SK-N-SH treated with all-trans-retinoic acid at 6 μM for 48 hours (cell line): ENCODE measurements at regions not wholly inside any gene's neighbourhood (a gene's known extent, or its start where the extent isn't known, plus 50 kb on each side); places are given as distances from the start of the nearest gene placed in this dataset.

ENCODE experiments used
- ATAC-seq: fragments of 200-7000 bp; cut with Tn5 transposase; 3 replicates; pipeline ENCODE4 v1.9.1; 2020; ENCODE audit warnings: mild to moderate bottlenecking, moderate library complexity
- ARNTL ChIP-seq: fragments of 450-650 bp; formaldehyde crosslinking; IDR thresholded peaks from 2 replicates; pipeline ENCODE4 v1.5.0; 2020; ENCODE audit warnings: low read depth, mild to moderate bottlenecking, moderate library complexity, borderline replicate concordance
- BACH2 ChIP-seq: fragments of 250-450 bp; sonication (Bioruptor Pico); IDR thresholded peaks from 2 replicates; pipeline ENCODE4 v1.9.0; 2021; ENCODE audit warnings: mild to moderate bottlenecking, borderline replicate concordance
- CSDC2 ChIP-seq: fragments of 250-450 bp; sonication (Bioruptor Pico); IDR thresholded peaks from 2 replicates; pipeline ENCODE4 v1.5.0; 2020; ENCODE audit warnings: mild to moderate bottlenecking, moderate library complexity
- ESRRG ChIP-seq: fragments of 250-450 bp; sonication (Bioruptor Pico); IDR thresholded peaks from 2 replicates; pipeline ENCODE4 v1.6.1; 2021; ENCODE audit warnings: mild to moderate bottlenecking
- ISL1 ChIP-seq: fragments of 250-450 bp; sonication (Bioruptor Pico); IDR thresholded peaks from 2 replicates; pipeline ENCODE4 v2.1.2; 2022; ENCODE audit warnings: mild to moderate bottlenecking, moderate library complexity
- OSR1 ChIP-seq: fragments of 250-450 bp; sonication (Bioruptor Pico); IDR thresholded peaks from 2 replicates; pipeline ENCODE4 v1.8.0; 2022; ENCODE audit warnings: moderate library complexity, mild to moderate bottlenecking, inconsistent platforms
- PPARA ChIP-seq: fragments of 250-450 bp; sonication (Bioruptor Pico); IDR thresholded peaks from 2 replicates; pipeline ENCODE4 v1.5.0; 2020; ENCODE audit warnings: mild to moderate bottlenecking, borderline replicate concordance
- RARB ChIP-seq: fragments of 250-450 bp; sonication (Bioruptor Pico); IDR thresholded peaks from 2 replicates; pipeline ENCODE4 v1.8.0; 2021; ENCODE audit warnings: mild to moderate bottlenecking, moderate library complexity
- SNAI2 ChIP-seq: fragments of 250-450 bp; sonication (Bioruptor Pico); IDR thresholded peaks from 2 replicates; pipeline ENCODE4 v1.5.0; 2020; ENCODE audit warnings: mild to moderate bottlenecking, moderate library complexity
- TCF4 ChIP-seq: fragments of 250-450 bp; sonication (Bioruptor Pico); IDR thresholded peaks from 2 replicates; pipeline ENCODE4 v1.8.0; 2021; ENCODE audit warnings: mild to moderate bottlenecking, moderate library complexity, borderline replicate concordance
- TOX ChIP-seq: fragments of 250-450 bp; sonication (Bioruptor Pico); IDR thresholded peaks from 2 replicates; pipeline ENCODE4 v1.8.0; 2021; ENCODE audit warnings: mild to moderate bottlenecking, moderate library complexity, borderline replicate concordance
- ZC3H10 ChIP-seq: fragments of 250-450 bp; sonication (Bioruptor Pico); IDR thresholded peaks from 2 replicates; pipeline ENCODE4 v1.5.1; 2021; ENCODE audit warnings: mild to moderate bottlenecking, moderate library complexity
- ZFP3 ChIP-seq: fragments of 250-450 bp; sonication (Bioruptor Pico); IDR thresholded peaks from 2 replicates; pipeline ENCODE4 v1.5.0; 2020; ENCODE audit warnings: mild to moderate bottlenecking, moderate library complexity
- ZFP30 ChIP-seq: fragments of 450-650 bp; formaldehyde crosslinking; IDR thresholded peaks from 2 replicates; pipeline ENCODE4 v1.5.0; 2022; ENCODE audit warnings: mild to moderate bottlenecking, moderate library complexity
- ZNF565 ChIP-seq: fragments of 450-650 bp; formaldehyde crosslinking; conservative IDR thresholded peaks from 2 replicates; pipeline ENCODE4 v1.5.0; 2020; ENCODE audit warnings: low read depth, mild to moderate bottlenecking, moderate library complexity
- ZNF8 ChIP-seq: fragments of 450-650 bp; formaldehyde crosslinking; IDR thresholded peaks from 2 replicates; pipeline ENCODE4 v1.5.0; 2020; ENCODE audit warnings: mild to moderate bottlenecking, moderate library complexity
- TF ChIP-seq, protein P1 (sequence below): fragments of 250-450 bp; sonication (Bioruptor Pico); IDR thresholded peaks from 2 replicates; pipeline ENCODE4 v1.8.0; 2020; ENCODE audit warnings: mild to moderate bottlenecking, moderate library complexity, borderline replicate concordance
- TF ChIP-seq, protein P2 (sequence below): fragments of 250-450 bp; sonication (Bioruptor Pico); IDR thresholded peaks from 2 replicates; pipeline ENCODE4 v1.8.0; 2021; ENCODE audit warnings: low read depth, mild to moderate bottlenecking, moderate library complexity, borderline replicate concordance
- TF ChIP-seq, protein P3 (sequence below): fragments of 250-450 bp; sonication (Bioruptor Pico); IDR thresholded peaks from 2 replicates; pipeline ENCODE4 v1.5.1; 2021; ENCODE audit warnings: mild to moderate bottlenecking, moderate library complexity
- TF ChIP-seq, protein P4 (sequence below): fragments of 250-450 bp; sonication (Bioruptor Pico); IDR thresholded peaks from 2 replicates; pipeline ENCODE4 v1.5.1; 2020; ENCODE audit warnings: low read depth, mild to moderate bottlenecking, moderate library complexity
- TF ChIP-seq, protein P5 (sequence below): fragments of 250-450 bp; sonication (Bioruptor Pico); IDR thresholded peaks from 2 replicates; pipeline ENCODE4 v1.5.0; 2020; ENCODE audit warnings: mild to moderate bottlenecking, moderate library complexity

DNA sequence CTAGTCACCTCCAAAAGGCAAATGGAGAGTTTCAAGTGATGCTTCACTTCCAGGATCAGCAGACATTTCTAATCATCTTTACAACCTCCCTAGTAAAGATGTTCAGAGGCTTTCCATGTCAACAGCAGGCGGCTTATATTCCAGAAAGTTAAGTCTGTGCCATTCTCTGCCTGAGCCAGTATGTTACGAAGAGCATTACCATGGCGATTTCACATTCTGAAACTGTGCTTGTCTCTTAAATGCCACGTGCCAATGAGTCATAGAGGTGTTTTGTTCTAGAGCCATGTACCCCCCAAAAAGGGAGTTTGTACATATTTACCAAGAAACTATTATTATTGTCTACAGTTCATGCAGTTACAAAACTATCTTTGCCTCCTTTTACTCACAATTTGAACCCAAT is 319.5 kb downstream of the FOXA2 start:
- ATAC-seq: no peak
- TF ChIP-seq ARNTL (CRISPR knock-in tag) (no peak), ZC3H10 (CRISPR knock-in tag) (no peak), TCF4 (CRISPR knock-in tag) (no peak), ZFP30 (CRISPR knock-in tag) (no peak), TOX (CRISPR knock-in tag) (no peak), RARB (CRISPR knock-in tag) (no peak), PPARA (CRISPR knock-in tag) (no peak), ISL1 (CRISPR knock-in tag) (no peak), OSR1 (CRISPR knock-in tag) (no peak), ZNF565 (CRISPR knock-in tag) (no peak), ZNF8 (CRISPR knock-in tag) (no peak)
- TF ChIP-seq, protein P1, sequence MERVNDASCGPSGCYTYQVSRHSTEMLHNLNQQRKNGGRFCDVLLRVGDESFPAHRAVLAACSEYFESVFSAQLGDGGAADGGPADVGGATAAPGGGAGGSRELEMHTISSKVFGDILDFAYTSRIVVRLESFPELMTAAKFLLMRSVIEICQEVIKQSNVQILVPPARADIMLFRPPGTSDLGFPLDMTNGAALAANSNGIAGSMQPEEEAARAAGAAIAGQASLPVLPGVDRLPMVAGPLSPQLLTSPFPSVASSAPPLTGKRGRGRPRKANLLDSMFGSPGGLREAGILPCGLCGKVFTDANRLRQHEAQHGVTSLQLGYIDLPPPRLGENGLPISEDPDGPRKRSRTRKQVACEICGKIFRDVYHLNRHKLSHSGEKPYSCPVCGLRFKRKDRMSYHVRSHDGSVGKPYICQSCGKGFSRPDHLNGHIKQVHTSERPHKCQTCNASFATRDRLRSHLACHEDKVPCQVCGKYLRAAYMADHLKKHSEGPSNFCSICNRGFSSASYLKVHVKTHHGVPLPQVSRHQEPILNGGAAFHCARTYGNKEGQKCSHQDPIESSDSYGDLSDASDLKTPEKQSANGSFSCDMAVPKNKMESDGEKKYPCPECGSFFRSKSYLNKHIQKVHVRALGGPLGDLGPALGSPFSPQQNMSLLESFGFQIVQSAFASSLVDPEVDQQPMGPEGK (CRISPR knock-in tag): no peak
- TF ChIP-seq, protein P2, sequence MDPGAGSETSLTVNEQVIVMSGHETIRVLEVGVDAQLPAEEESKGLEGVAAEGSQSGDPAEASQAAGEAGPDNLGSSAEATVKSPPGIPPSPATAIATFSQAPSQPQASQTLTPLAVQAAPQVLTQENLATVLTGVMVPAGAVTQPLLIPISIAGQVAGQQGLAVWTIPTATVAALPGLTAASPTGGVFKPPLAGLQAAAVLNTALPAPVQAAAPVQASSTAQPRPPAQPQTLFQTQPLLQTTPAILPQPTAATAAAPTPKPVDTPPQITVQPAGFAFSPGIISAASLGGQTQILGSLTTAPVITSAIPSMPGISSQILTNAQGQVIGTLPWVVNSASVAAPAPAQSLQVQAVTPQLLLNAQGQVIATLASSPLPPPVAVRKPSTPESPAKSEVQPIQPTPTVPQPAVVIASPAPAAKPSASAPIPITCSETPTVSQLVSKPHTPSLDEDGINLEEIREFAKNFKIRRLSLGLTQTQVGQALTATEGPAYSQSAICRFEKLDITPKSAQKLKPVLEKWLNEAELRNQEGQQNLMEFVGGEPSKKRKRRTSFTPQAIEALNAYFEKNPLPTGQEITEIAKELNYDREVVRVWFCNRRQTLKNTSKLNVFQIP: no peak
- TF ChIP-seq, protein P3, sequence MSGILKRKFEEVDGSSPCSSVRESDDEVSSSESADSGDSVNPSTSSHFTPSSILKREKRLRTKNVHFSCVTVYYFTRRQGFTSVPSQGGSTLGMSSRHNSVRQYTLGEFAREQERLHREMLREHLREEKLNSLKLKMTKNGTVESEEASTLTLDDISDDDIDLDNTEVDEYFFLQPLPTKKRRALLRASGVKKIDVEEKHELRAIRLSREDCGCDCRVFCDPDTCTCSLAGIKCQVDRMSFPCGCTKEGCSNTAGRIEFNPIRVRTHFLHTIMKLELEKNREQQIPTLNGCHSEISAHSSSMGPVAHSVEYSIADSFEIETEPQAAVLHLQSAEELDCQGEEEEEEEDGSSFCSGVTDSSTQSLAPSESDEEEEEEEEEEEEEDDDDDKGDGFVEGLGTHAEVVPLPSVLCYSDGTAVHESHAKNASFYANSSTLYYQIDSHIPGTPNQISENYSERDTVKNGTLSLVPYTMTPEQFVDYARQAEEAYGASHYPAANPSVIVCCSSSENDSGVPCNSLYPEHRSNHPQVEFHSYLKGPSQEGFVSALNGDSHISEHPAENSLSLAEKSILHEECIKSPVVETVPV (CRISPR knock-in tag): no peak
- TF ChIP-seq, all 23 proteins: peak for 0

DNA sequence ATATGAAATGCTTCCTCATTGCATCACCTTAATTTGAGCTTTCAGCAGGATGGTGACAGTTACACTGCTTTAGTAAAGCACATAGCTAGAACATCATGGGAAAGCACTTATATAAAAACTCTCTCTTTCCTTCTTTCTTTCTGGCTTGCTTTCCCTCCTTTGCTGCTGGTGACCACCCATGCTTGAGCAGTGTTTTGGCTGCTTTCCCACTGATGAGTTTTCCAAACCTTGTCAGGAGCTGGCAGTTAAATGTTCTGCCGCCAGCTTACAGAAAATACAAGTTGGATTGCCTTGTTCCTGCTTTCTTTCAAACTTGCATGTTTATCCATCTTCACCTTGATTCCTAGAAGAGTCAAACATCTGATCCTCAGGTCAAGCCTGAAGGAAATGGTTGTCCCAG is 323.9 kb downstream of the FOXA2 start:
- ATAC-seq: no peak
- TF ChIP-seq SNAI2 (CRISPR knock-in tag): no peak
- no peak for TF ChIP-seq ESRRG
- TF ChIP-seq RARB (CRISPR knock-in tag): no peak
- no peak for TF ChIP-seq CSDC2

DNA sequence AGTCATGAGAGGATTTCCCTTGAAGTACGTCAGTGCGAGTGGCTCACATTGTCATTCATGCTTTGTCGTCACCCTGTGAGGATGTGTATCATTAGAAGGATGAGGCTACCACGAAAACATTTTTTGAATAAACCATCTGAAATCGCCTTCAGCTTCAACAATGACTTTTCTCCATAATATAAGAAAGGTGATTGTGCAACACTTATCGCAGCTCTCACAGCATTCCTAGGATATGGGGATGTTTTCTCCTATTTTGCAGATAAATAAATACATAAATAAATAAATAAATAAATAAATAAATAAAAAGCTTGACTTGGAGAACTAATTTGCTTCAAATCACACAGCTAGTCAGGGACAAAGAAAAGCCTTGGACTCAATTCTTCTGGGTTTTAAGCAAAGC is 326.5 kb downstream of the FOXA2 start:
- TF ChIP-seq PPARA (CRISPR knock-in tag) (no peak), BACH2 (CRISPR knock-in tag) (no peak), ZNF565 (CRISPR knock-in tag) (no peak)
- TF ChIP-seq, protein P2: no peak
- TF ChIP-seq, protein P4, sequence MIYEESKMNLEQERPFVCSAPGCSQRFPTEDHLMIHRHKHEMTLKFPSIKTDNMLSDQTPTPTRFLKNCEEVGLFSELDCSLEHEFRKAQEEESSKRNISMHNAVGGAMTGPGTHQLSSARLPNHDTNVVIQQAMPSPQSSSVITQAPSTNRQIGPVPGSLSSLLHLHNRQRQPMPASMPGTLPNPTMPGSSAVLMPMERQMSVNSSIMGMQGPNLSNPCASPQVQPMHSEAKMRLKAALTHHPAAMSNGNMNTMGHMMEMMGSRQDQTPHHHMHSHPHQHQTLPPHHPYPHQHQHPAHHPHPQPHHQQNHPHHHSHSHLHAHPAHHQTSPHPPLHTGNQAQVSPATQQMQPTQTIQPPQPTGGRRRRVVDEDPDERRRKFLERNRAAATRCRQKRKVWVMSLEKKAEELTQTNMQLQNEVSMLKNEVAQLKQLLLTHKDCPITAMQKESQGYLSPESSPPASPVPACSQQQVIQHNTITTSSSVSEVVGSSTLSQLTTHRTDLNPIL (CRISPR knock-in tag): no peak
- no peak for ATAC-seq

DNA sequence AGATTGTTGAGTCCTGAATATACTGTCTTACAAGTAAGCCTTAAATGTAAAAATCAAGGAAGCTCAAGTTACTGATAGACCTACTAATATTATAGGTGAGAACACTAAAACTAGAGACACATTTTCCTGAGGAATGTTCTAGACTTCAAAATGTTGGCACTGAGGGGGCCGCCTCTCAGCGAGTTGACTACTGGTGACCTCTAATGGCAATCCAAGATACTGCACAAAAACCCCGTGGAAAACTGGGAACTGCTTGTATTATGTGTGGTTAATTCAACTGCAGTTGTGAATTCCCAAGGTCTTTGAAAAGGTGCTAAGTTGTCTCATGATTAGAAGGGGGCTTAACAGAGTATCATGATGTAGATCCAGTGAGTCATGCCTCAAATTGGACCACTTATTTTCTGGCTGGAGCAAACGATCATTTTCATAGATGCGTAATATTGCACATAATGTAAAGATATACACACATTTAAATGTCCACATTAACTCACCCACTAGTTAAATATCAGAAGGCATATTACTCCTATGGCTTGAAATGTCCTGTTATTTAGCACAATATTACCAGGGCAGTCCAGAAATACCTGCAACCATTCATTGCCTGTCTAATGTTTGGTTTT is 336.2 kb downstream of the FOXA2 start:
- ATAC-seq: peak; percentile 33; the same call in 1 of the 3 replicates
- no peak for TF ChIP-seq CSDC2
- TF ChIP-seq BACH2 (CRISPR knock-in tag): no peak
- TF ChIP-seq, protein P4 (CRISPR knock-in tag): no peak
- TF ChIP-seq ISL1 (CRISPR knock-in tag): no peak
- TF ChIP-seq, protein P5, sequence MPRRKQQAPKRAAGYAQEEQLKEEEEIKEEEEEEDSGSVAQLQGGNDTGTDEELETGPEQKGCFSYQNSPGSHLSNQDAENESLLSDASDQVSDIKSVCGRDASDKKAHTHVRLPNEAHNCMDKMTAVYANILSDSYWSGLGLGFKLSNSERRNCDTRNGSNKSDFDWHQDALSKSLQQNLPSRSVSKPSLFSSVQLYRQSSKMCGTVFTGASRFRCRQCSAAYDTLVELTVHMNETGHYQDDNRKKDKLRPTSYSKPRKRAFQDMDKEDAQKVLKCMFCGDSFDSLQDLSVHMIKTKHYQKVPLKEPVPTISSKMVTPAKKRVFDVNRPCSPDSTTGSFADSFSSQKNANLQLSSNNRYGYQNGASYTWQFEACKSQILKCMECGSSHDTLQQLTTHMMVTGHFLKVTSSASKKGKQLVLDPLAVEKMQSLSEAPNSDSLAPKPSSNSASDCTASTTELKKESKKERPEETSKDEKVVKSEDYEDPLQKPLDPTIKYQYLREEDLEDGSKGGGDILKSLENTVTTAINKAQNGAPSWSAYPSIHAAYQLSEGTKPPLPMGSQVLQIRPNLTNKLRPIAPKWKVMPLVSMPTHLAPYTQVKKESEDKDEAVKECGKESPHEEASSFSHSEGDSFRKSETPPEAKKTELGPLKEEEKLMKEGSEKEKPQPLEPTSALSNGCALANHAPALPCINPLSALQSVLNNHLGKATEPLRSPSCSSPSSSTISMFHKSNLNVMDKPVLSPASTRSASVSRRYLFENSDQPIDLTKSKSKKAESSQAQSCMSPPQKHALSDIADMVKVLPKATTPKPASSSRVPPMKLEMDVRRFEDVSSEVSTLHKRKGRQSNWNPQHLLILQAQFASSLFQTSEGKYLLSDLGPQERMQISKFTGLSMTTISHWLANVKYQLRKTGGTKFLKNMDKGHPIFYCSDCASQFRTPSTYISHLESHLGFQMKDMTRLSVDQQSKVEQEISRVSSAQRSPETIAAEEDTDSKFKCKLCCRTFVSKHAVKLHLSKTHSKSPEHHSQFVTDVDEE: no peak
- no peak for TF ChIP-seq ZFP3
- TF ChIP-seq ZFP30 (CRISPR knock-in tag): no peak
- no peak for TF ChIP-seq ZC3H10 (CRISPR knock-in tag)
- TF ChIP-seq, protein P3 (CRISPR knock-in tag): no peak
- TF ChIP-seq TCF4 (CRISPR knock-in tag): no peak
- no peak for TF ChIP-seq OSR1 (CRISPR knock-in tag)
- no peak for TF ChIP-seq ZNF565 (CRISPR knock-in tag)
- no peak for TF ChIP-seq TOX (CRISPR knock-in tag)
- no peak for TF ChIP-seq ZNF8 (CRISPR knock-in tag)
